Heart left ventricle (tissue), 13 donors: ENCODE measurements at regions not wholly inside any gene's neighbourhood (a gene's known extent, or its start where the extent isn't known, plus 50 kb on each side); places are given as distances from the start of the nearest gene placed in this dataset.

ENCODE experiments used
- CTCF ChIP-seq, 12 donors: fragments of 200-600 bp; sonication (generic) in 4 of 12; IDR thresholded peaks; one replicate each; pipeline versions ENCODE4 v1.5.0 to v1.8.0; 2018 to 2022; ENCODE audit warnings: antibody characterized with exemption in 12 of 12, mild to moderate bottlenecking in 5 of 12
- POLR2A ChIP-seq, 2 donors: fragments of 450-650 bp; IDR thresholded peaks; one replicate each; pipeline ENCODE4 v1.6.1; 2017; ENCODE audit warnings: antibody characterized with exemption in 2 of 2, mild to moderate bottlenecking in 2 of 2, moderate library complexity in 2 of 2
- donor health status: ischemic (EF 13 %, LVEDD 7.1; RV severe dilation, severe dysfunction).
- donor health status: DM: no; HTN: yes; CAD: no.
- donor health status: DM: no; HTN: no; CAD: no.
- donor health status: ischemic (EF 25% LVEDD 6.9; RV normal size, moderate dysfunction).
- donor health status: ischemic (EF 25% LVEDD 5.7; RV mildly dilated, moderate dysfunction).
- donor health status: ischemic (EF 35%, LVEDD 5.7; RV mildly dilated, moderate dysfunction).
- donor health status: nonischemic (EF 11% LVEDD 7.7; RV severe dilation, severe dysfunction).
- donor health status: DM: yes; HTN: yes; CAD: no.
- donor health status: PGD.
- donor health status: ischemic (EF 29% LVEDD 5.4; RV normal size, mild dysfunction).
- donor health status: nonischemic (EF 23%, LVEDD 6.1; RV moderate dilation, normal function).

GRCh38 chr3:54008744-54009143, 113.6 kb upstream of the CACNA2D3 start:
- TF ChIP-seq POLR2A (IDR thresholded peaks at IDR 0.05) (no peak), CTCF (IDR thresholded peaks at IDR 0.05) (no peak)
